Endodermal cell (in vitro differentiated cells): ENCODE measurements at regions not wholly inside any gene's neighbourhood (a gene's known extent, or its start where the extent isn't known, plus 50 kb on each side); places are given as distances from the start of the nearest gene placed in this dataset.
A peak's percentile ranks its signal among the peaks of the same experiment; 100 is the strongest.

Experiments used
- DNase-seq: peaks from one replicate; pipeline ENCODE4 v3.0.0-alpha.2; 2017
- H3K27ac ChIP-seq: 2 replicates; pipeline ENCODE4 v1.5.1; 2013; ENCODE audit warnings: mild to moderate bottlenecking, low read depth, low read length, moderate library complexity
- H3K27me3 ChIP-seq: 2 replicates; pipeline ENCODE4 v1.6.1; 2013; ENCODE audit warnings: mild to moderate bottlenecking, low read length, moderate library complexity; ENCODE audit not compliant: insufficient read depth, control insufficient read depth, poor library complexity, severe bottlenecking
- H3K36me3 ChIP-seq: 2 replicates; pipeline ENCODE4 v1.7.0; 2013; ENCODE audit warnings: mild to moderate bottlenecking, low read length, moderate library complexity; ENCODE audit not compliant: control insufficient read depth, insufficient read depth
- H3K4me1 ChIP-seq: one replicate; pipeline ENCODE4 v1.7.0; 2013; ENCODE audit warnings: low read length; ENCODE audit not compliant: control insufficient read depth, insufficient read depth
- H3K4me3 ChIP-seq: 2 replicates; pipeline ENCODE4 v1.5.1; 2013; ENCODE audit warnings: mild to moderate bottlenecking, low read length, moderate library complexity
- H3K9ac ChIP-seq: 2 replicates; pipeline ENCODE4 v1.6.1; 2013; ENCODE audit warnings: mild to moderate bottlenecking, low read length, moderate library complexity; ENCODE audit not compliant: poor library complexity, severe bottlenecking; ENCODE audit errors: extremely low read depth
- H3K9me3 ChIP-seq: 2 replicates; pipeline ENCODE4 v1.6.1; 2013; ENCODE audit warnings: mild to moderate bottlenecking, low read length, moderate library complexity; ENCODE audit not compliant: control insufficient read depth
- H3K27ac Mint-ChIP-seq: 2 replicates; pipeline ENCODE4 v1.8.0; 2020; ENCODE audit warnings: mixed read lengths
- H3K27me3 Mint-ChIP-seq: 2 replicates; pipeline ENCODE4 v1.8.0; 2021; ENCODE audit warnings: mild to moderate bottlenecking, mixed read lengths; ENCODE audit not compliant: insufficient read depth
- H3K36me3 Mint-ChIP-seq: 2 replicates; pipeline ENCODE4 v1.8.0; 2020; ENCODE audit warnings: low read depth, mixed read lengths
- H3K4me1 Mint-ChIP-seq: 2 replicates; pipeline ENCODE4 v1.8.0; 2020; ENCODE audit warnings: mixed read lengths
- H3K4me3 Mint-ChIP-seq: 2 replicates; pipeline ENCODE4 v1.8.0; 2020; ENCODE audit warnings: mild to moderate bottlenecking, moderate library complexity, mixed read lengths
- H3K9me3 Mint-ChIP-seq: 2 replicates; pipeline ENCODE4 v1.8.0; 2020; ENCODE audit warnings: mild to moderate bottlenecking, mixed read lengths
- WGBS, 2 experiments: methylation state at CpG; one replicate each; pipeline versions ENCODE4 v1.1.5 to v1.1.7; 2013; ENCODE audit warnings: missing lambda C conversion rate in 2 of 2, mixed read lengths in 1 of 2; ENCODE audit not compliant: insufficient coverage in 1 of 2, insufficient read length in 1 of 2; 5-methylcytosine and 5-hydroxymethylcytosine counted together
- TF ChIP-seq, protein P1 (sequence below): fragments of 200-600 bp; sonication (generic); conservative IDR thresholded peaks from 2 replicates; pipeline ENCODE4 v1.5.0; 2021; ENCODE audit warnings: antibody characterized with exemption, mild to moderate bottlenecking

DNA sequence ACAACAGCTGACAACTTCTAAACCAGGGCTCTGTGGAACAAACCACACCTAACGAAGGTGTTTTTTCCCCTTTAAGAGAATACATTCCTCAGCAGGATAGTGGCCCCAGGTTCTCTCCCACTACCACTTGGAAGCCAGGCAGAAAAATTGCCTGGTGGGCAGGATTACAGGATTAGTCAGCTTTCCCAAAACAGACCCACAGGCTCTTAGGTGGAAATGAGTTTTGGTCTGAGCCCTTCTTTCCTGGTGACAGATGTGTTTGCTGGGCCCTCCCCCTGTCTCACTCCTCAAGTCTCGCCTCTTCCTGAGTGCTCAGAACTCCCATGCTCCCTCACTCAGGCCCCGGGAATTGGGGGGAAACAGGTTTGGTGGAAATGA, 139.4 kb upstream of the HAAO start:
- H3K36me3 ChIP-seq: no peaks in the 10 kb centered on the region
- no peak overlapping the region for H3K4me3 ChIP-seq
- no peaks in the 10 kb centered on the region for H3K9me3 Mint-ChIP-seq
- peaks cover 78% of the 10 kb centered on the region for H3K4me1 Mint-ChIP-seq
- no peak for DNase-seq
- peaks cover 49% of the 10 kb centered on the region for H3K4me1 ChIP-seq
- 78% methylated on average over 3 of the region's 3 CpGs; no CpG with 5 or more reads in 1 of the 2 experiments for WGBS, 2 experiments
- H3K9me3 ChIP-seq: no peaks in the 10 kb centered on the region
- no peaks in the 10 kb centered on the region for H3K27me3 Mint-ChIP-seq
- H3K27me3 ChIP-seq: no peaks in the 10 kb centered on the region
- TF ChIP-seq, protein P1, sequence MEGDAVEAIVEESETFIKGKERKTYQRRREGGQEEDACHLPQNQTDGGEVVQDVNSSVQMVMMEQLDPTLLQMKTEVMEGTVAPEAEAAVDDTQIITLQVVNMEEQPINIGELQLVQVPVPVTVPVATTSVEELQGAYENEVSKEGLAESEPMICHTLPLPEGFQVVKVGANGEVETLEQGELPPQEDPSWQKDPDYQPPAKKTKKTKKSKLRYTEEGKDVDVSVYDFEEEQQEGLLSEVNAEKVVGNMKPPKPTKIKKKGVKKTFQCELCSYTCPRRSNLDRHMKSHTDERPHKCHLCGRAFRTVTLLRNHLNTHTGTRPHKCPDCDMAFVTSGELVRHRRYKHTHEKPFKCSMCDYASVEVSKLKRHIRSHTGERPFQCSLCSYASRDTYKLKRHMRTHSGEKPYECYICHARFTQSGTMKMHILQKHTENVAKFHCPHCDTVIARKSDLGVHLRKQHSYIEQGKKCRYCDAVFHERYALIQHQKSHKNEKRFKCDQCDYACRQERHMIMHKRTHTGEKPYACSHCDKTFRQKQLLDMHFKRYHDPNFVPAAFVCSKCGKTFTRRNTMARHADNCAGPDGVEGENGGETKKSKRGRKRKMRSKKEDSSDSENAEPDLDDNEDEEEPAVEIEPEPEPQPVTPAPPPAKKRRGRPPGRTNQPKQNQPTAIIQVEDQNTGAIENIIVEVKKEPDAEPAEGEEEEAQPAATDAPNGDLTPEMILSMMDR: peak; percentile 9
- no peak overlapping the region for H3K9ac ChIP-seq
- H3K36me3 Mint-ChIP-seq: no peaks in the 10 kb centered on the region
- no peak overlapping the region for H3K27ac ChIP-seq
- peak overlapping the region; percentile 91 for H3K27ac Mint-ChIP-seq
- no peak overlapping the region for H3K4me3 Mint-ChIP-seq

DNA sequence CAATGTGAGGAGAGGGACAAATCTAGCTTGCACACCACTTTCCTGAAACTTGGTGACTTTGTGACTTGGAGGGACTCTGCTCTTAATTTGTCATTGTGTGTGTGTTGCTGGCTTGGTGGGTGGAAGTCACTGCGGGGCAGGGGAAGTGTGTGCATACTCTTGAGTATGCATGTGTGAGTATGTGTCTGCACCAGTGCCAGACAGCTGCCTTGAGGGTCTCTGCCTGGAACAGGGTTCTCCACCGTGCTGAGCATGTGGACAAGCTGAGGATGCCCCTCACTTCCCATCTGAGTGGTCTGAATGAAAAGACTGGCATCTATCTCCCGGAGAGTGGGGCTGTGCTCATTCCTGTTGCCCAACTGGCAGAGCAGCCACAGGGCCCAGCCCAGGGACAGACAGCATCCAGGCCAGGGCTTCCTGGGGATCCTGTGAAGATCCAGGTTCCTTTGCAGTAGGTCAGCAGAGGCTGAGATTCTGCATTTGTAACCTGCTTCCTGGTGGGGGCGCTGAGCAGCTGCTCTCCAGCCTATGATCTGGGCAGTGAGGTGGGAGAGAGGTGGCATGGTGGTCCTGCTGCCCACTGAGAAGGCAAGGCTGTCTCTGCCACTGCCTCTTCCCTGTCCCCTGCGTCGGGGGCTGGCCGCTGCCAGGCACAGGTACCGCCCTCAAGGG, 138.9 kb upstream of the HAAO start:
- no peaks in the 10 kb centered on the region for H3K27me3 ChIP-seq
- no peaks in the 10 kb centered on the region for H3K9me3 ChIP-seq
- Mint-ChIP-seq H3K27ac (peak overlapping the region; percentile 91), H3K4me1 (peaks cover 80% of the 10 kb centered on the region), H3K27me3 (no peaks in the 10 kb centered on the region), H3K9me3 (no peaks in the 10 kb centered on the region), H3K36me3 (no peaks in the 10 kb centered on the region), H3K4me3 (peak overlapping the region; percentile 28)
- WGBS, 2 experiments: 66 to 67% methylated on average over 5 to 8 of the region's 8 CpGs
- TF ChIP-seq, protein P1: peak; percentile 81
- no peak overlapping the region for H3K4me3 ChIP-seq
- no peaks in the 10 kb centered on the region for H3K36me3 ChIP-seq
- DNase-seq: peak; percentile 92
- H3K9ac ChIP-seq: no peak overlapping the region
- H3K4me1 ChIP-seq: peaks cover 54% of the 10 kb centered on the region
- H3K27ac ChIP-seq: no peak overlapping the region

DNA sequence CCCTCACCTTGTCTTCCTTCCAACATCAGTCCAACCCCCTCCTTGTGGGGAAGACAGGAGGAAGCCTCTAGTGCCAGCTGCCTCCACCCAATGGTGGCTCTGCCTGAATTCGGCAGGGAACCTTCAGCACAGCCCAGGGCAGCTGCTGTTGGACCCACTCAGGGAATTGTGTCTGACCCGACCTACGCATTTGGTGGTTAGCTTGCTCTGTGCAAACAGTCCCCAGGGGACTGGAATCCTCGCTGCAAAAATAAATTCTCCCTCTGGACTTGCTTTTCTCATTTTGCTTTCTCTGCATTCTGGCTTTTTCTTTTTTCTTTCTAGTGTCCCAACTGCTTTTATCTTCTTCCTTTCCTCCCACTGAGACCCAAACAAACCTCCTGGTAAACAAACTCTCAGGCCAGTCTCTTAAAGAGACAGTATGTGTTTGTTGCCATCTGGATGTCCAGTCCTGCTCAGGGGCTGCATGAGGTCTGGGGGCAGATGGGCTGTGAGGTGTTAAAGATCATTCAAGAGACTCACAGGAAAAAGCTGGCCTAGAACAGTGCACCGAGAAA, 137.7 kb upstream of the HAAO start:
- no peaks in the 10 kb centered on the region for H3K27me3 Mint-ChIP-seq
- H3K36me3 Mint-ChIP-seq: no peaks in the 10 kb centered on the region
- TF ChIP-seq, protein P1: no peak
- peak overlapping the region; percentile 66 for H3K27ac ChIP-seq
- 32 to 37% methylated on average over 4 to 5 of the region's 5 CpGs for WGBS, 2 experiments
- H3K27me3 ChIP-seq: no peaks in the 10 kb centered on the region
- no peaks in the 10 kb centered on the region for H3K9me3 Mint-ChIP-seq
- peak; percentile 71 for DNase-seq
- H3K36me3 ChIP-seq: no peaks in the 10 kb centered on the region
- peaks cover 85% of the 10 kb centered on the region for H3K4me1 Mint-ChIP-seq
- peak overlapping the region; percentile 98 for H3K27ac Mint-ChIP-seq
- no peaks in the 10 kb centered on the region for H3K9me3 ChIP-seq
- peak overlapping the region; percentile 87 for H3K9ac ChIP-seq
- peaks cover 65% of the 10 kb centered on the region for H3K4me1 ChIP-seq
- H3K4me3 ChIP-seq: peak overlapping the region; percentile 54
- peak overlapping the region; percentile 43 for H3K4me3 Mint-ChIP-seq
